ENCODE measurements at regions not wholly inside any gene's neighbourhood (a gene's known extent, or its start where the extent isn't known, plus 50 kb on each side); places are given as distances from the start of the nearest gene placed in this dataset.
A peak's percentile ranks its signal among the peaks of the same experiment; 100 is the strongest.

DNA sequence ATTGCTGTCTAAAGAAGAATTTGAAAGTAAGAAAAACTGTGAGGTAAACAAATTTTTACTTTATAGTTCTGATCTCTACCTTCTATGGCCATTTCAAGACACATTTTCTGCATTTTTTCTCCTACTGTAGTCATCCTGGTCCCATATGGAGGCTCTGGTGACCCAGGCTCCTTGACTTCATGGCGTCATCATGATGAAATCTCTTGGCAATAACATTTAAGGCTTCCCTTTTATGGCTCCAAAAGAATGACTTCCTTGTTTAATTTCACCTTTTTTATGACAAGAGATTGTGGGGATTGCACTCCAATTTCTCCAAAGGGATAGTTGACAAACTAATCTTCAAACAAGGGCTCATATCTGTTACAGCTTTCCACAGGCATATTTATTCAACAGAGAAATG is 143.0 kb upstream of the SCN7A start:
- BruUV-seq (replicated peaks), result no TSS peak
- H2AK9ac ChIP-seq (replicated peaks; ENCODE audit: low read depth, low read length, poor library complexity), result no peak overlapping the region
- dilution Hi-C loops (cut with HindIII; ENCODE audit: low sequenced_read_pairs, unreplicated experiment), result no loop called here

More for the DNA sequence above, 143.0 kb upstream of the SCN7A start:
- no peaks in the 10 kb centered on the region for H3K9me1 ChIP-seq (ENCODE audit: insufficient read depth, low read length)
- TF ChIP-seq SMC3 (IDR thresholded peaks at IDR 0.05; ENCODE audit: low read depth, low read length), result no peak
- TF ChIP-seq MAZ (IDR thresholded peaks at IDR 0.05; ENCODE audit: borderline replicate concordance, low read depth, low read length), result no peak
- TF ChIP-seq, protein P1, sequence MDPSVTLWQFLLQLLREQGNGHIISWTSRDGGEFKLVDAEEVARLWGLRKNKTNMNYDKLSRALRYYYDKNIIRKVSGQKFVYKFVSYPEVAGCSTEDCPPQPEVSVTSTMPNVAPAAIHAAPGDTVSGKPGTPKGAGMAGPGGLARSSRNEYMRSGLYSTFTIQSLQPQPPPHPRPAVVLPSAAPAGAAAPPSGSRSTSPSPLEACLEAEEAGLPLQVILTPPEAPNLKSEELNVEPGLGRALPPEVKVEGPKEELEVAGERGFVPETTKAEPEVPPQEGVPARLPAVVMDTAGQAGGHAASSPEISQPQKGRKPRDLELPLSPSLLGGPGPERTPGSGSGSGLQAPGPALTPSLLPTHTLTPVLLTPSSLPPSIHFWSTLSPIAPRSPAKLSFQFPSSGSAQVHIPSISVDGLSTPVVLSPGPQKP (IDR thresholded peaks at IDR 0.05; ENCODE audit: borderline replicate concordance, low read depth, low read length), result no peak
- no peak for TF ChIP-seq RFX5 (IDR thresholded peaks at IDR 0.05; ENCODE audit: low read depth, low read length)
- TF ChIP-seq CHD1 (IDR thresholded peaks at IDR 0.05; ENCODE audit: low read depth, low read length), result no peak
- no peak for TF ChIP-seq BHLHE40 (IDR thresholded peaks at IDR 0.05; ENCODE audit: low read depth, low read length)
- TF ChIP-seq CEBPB (IDR thresholded peaks at IDR 0.05; ENCODE audit: low read depth, low read length), result no peak
- no peak for TF ChIP-seq FOS (IDR thresholded peaks at IDR 0.05; ENCODE audit: low read depth, low read length)
- no peak for TF ChIP-seq MAFK (IDR thresholded peaks at IDR 0.05; ENCODE audit: low read depth, low read length)
- no peak for TF ChIP-seq NFE2L2 (IDR thresholded peaks at IDR 0.05; ENCODE audit: low read depth, low read length)
- no peak for TF ChIP-seq MXI1 (IDR thresholded peaks at IDR 0.05; ENCODE audit: borderline replicate concordance, low read depth, low read length)
- no peak for TF ChIP-seq POLR2A (IDR thresholded peaks at IDR 0.05; ENCODE audit: low read depth, low read length)
- no peak for TF ChIP-seq RCOR1 (IDR thresholded peaks at IDR 0.05; ENCODE audit: insufficient replicate concordance, low read length)
- TF ChIP-seq, protein P2, sequence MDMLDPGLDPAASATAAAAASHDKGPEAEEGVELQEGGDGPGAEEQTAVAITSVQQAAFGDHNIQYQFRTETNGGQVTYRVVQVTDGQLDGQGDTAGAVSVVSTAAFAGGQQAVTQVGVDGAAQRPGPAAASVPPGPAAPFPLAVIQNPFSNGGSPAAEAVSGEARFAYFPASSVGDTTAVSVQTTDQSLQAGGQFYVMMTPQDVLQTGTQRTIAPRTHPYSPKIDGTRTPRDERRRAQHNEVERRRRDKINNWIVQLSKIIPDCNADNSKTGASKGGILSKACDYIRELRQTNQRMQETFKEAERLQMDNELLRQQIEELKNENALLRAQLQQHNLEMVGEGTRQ (IDR thresholded peaks at IDR 0.05; ENCODE audit: low read depth, low read length), result no peak
- in situ Hi-C loops (cut with MboI; ENCODE audit: low sequenced_read_pairs) (no loop called here), intact Hi-C loops (cut with micrococcal nuclease) (no loop called here)
- H3K4me2 ChIP-seq (ENCODE audit: low read depth, low read length), result no peak overlapping the region
- no peak overlapping the region for H3K23ac ChIP-seq (ENCODE audit: low read depth, low read length)
- H3K56ac ChIP-seq (ENCODE audit: extremely low read depth, insufficient read depth, low read length), result no peak overlapping the region
- H3K27me3 ChIP-seq (ENCODE audit: control insufficient read depth, insufficient read depth, low read length), result no peaks in the 10 kb centered on the region
- H3K4me1 ChIP-seq (ENCODE audit: control insufficient read depth, insufficient read depth, low read length), result no peaks in the 10 kb centered on the region
- WGBS, 2 experiments (ENCODE audit: extremely low coverage in 2 of 2, insufficient read length in 1 of 2), result no CpG with 5 or more reads among the region's 1 CpG
- H2BK15ac ChIP-seq (ENCODE audit: low read depth, low read length), result no peak overlapping the region
- H2BK120ac ChIP-seq (ENCODE audit: low read depth, low read length), result no peak overlapping the region
- H3K79me1 ChIP-seq (ENCODE audit: low read depth in 1 of 2, low read length in 2 of 2), result no peaks in the 10 kb centered on the region
- no peak overlapping the region for H3K4me3 ChIP-seq (ENCODE audit: insufficient read depth, low read depth, low read length)
- POLR2A ChIA-PET (ENCODE audit: unreplicated experiment), result no interaction called here
- no peaks in the 10 kb centered on the region for H3K36me3 ChIP-seq (ENCODE audit: control insufficient read depth, insufficient read depth, low read length)
- H4K91ac ChIP-seq (ENCODE audit: insufficient read depth, low read depth, low read length), result no peak overlapping the region
- no peak overlapping the region for H2AK5ac ChIP-seq (ENCODE audit: low read depth, low read length)
- CTCF ChIA-PET, result no interaction called here
- no peak for ATAC-seq (ENCODE audit: low read depth)
- H2BK5ac ChIP-seq (ENCODE audit: low read depth, low read length, poor library complexity, severe bottlenecking), result no peak overlapping the region
- H3K9me3 ChIP-seq (ENCODE audit: control insufficient read depth, insufficient read depth, low read length), result 0 out of 2 replicates have a peak, but pooled peaks cover 2% of the 10 kb centered on the region
- no peak overlapping the region for H2AFZ ChIP-seq (replicated peaks; ENCODE audit: low read length, poor library complexity)
- H4K20me1 ChIP-seq (ENCODE audit: insufficient read depth, low read length), result no peaks in the 10 kb centered on the region
- H3K14ac ChIP-seq (replicated peaks; ENCODE audit: low read depth, low read length), result no peak overlapping the region
- H4K5ac ChIP-seq (ENCODE audit: low read depth, low read length), result no peak overlapping the region
- H3K27ac ChIP-seq (ENCODE audit: insufficient read depth, low read length), result no peak overlapping the region
- DNase-seq, result peak; percentile 44
- no peak overlapping the region for H4K8ac ChIP-seq (ENCODE audit: low read depth in 2 of 2, low read length in 2 of 2)
- no peak overlapping the region for H2BK20ac ChIP-seq (ENCODE audit: low read depth, low read length)
- H3K4ac ChIP-seq (ENCODE audit: low read depth, low read length), result no peak overlapping the region
- no peak overlapping the region for H3K18ac ChIP-seq (ENCODE audit: low read depth, low read length)
- no peak overlapping the region for H3K9ac ChIP-seq (ENCODE audit: low read depth, low read length)
